ENCODE measurements at regions not wholly inside any gene's neighbourhood (a gene's known extent, or its start where the extent isn't known, plus 50 kb on each side); places are given as distances from the start of the nearest gene placed in this dataset.

- TF ChIP-seq CTCF (IDR thresholded peaks at IDR 0.05) (no peak), POLR2A (IDR thresholded peaks at IDR 0.05; ENCODE audit: low read depth) (no peak)
Observed at GRCh38 chr9:118631956-118632355, 737.3 kb downstream of the BRINP1 start.

Measured in esophagus muscularis mucosa (tissue), 3 donors.